GM19468 (cell line): ENCODE measurements at regions not wholly inside any gene's neighbourhood (a gene's known extent, or its start where the extent isn't known, plus 50 kb on each side); places are given as distances from the start of the nearest gene placed in this dataset.

Source experiments
- ATAC-seq: cut with Tn5 transposase; IDR thresholded peaks from one replicate; pipeline ENCODE4 v1.9.1; 2021; ENCODE audit warnings: mild to moderate bottlenecking, moderate library complexity, moderate number of reproducible peaks; ENCODE audit not compliant: unreplicated experiment; ENCODE audit errors: extremely low read depth

DNA sequence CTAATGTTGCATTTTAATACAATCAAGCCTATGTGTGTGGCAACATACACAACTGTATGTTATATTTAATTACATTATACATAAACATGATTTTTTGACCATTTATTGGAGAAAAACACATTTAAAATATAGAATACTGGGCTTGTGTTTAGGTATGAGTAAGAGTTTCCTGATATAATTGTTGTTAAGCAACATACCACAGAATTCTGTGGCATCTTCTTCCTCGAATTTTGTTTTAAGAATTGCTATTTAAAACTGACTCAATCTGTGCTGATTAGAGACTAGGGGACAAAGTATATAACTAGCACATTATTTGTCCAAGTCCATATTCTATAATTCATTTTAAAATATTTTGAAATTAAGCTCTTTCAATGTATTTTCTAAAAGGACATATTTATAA, 376.8 kb upstream of the THBS1 start:
- no peak for ATAC-seq

DNA sequence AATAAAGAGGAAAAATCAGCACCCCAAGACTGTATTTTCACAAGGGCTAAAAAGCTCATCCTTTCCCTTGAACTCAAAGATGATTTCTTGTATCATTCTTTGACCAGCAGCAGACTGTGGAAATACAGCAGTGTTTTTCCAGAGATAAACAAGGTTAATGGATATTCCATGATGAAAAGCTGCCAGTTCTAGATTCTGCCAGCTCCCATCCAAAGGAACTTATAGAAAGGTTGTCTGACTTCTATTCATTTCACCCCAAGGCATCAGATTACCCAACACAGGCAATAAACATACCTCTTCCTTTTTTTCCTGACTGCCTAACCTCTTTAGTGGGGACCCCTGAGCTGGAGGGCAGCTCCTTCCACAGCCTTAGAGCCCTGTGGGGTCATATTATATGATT, 375.8 kb upstream of the THBS1 start:
- no peak for ATAC-seq

DNA sequence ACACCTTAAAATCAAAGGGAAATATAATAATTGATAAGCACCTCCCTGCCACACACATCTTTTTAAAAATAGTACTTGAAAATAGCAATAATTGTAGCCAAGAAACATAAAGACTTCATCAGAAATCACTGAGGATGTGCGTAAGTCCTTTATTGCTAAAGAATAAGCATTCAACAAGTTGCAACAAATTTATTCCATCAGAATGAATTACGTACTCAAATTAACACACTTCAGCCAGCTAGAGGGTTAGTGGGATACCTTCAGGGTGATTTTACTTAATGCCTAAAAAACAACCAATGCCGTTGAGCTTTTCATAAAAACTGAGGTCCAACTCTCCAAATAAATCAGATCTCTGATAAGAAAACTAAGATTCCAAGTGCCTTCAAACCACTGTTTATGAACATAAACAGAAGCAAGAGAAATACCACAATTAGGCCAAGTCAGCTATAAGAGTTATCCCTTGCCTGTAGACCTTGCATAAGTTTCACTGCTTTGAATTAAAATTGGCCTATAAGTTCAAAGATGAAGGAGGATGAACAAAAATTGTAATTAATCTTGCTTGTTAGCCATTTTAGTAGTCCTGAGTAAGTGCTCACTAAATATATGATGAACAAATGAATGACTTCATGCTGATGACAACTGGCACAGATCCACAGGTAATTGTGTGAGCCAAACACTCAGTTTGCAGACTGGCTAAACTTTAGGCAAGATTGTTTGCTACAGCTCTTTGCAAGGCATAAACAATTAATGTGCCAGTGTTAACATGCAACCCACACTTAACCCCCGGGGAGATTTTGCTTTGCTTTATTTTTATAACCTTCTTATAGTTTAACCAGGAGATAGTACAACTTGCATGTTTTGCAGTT, 375.1 kb upstream of the THBS1 start:
- ATAC-seq, result no peak

DNA sequence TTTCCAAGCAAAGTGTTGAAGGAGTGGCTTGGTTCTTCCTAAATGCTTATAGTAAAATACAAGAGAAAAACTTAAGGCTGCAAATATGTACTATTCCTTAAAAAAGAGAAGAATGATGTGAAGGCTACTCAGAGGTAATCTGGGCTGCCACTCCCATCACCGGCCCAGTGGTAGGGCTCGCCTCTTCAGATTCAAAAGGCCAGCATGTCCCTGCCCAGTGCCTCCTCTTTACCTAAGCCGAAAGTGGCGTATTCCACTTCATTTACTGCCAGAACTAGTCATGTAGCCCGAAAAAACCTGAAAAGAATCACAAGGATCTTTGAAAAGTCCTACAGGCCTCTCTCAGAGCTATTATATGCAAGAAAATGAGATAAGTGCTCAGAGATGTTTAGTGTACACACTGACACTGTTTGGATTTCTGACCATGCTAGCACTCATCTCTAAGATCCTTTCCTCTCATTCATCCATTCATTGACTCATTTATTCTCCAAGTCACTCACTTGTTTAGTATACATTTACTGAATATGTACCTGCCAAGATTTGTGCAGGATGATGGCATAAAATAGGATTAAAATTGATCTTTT, 373.3 kb upstream of the THBS1 start:
- no peak for ATAC-seq

DNA sequence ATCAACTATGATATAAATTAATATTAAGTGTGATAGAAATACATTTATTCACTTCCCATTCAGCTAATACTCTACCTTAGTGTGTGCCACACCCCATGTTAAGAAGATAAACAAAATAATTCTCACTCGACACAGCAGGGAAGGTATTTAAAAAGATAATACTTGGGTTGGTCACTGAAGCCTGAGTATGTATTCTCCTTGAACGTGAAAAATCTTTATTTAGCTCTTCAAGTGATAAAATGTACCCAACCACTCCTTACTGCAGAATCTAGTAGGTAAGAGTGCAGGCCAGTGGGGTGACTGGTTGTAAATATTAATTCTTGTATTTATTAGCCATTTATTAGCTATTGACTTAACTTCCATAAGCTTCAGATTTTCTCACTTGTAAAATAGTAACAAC, 372.7 kb upstream of the THBS1 start:
- no peak for ATAC-seq

DNA sequence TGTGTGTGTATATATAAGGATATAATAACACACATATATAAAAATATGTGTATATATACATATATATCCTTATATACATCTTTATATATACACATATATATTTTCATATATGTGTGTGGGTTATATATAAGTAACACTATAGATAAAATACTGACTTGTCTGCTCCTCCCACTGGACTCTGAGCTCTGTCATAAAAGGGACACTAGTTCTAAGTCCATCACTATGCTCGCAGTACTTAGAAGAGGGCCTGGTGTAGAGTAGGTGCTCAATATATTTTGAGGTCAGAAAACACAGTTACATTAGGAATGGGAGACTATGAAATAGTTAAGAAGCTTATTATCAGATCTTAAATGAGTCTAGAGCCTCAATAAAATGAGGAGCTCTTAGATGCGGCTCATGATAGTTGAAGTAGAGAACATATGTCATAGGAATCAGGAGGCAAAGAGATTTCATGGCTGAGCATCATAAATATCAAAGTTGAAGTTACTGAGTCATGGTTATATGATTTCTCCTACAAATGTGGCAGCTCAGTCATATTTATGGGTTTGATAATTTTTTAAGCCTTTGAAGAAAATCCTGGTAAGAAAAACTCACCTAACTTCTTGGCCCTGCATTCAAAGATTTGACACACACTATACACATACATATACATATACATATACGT, 371.2 kb upstream of the THBS1 start:
- no peak for ATAC-seq

DNA sequence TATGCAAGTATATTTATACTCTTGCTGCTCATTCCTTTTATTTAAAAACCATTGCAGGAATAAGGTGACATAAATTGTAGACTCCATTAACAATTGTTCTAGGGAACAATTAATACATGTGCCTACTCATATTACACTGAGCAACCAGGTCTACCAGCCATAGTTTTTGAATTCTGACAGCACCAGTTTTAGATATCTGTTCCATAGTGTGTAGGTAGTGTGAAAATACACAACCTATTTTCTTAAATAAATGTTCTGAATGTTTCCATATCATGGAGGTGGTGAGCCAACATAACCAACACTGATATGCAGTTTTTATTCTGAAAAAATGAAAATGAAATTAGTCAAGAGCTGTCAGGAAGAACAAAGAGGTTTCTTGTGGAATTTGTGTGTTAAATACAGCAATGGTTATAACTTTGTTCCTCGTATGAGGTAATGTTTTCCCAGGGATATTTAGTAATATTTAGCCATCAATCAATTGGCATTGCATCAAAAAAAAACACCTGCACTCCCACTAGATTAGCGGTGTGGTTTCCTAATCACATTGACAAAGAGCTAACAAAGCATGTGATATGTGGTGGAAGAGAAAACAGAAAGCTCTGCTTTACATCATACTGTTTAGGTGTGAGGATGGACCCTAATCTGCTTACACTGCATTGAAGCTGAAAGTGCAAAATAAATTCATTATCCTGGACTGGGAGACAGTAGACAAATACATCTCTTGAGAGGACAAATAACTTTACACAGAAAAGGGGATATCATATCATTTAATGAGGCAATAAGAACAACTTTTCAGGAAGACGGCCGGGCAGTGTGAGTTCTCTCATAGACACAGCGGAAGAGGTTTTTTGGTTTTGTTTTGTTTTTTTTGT, 369.5 kb upstream of the THBS1 start:
- ATAC-seq, result no peak

DNA sequence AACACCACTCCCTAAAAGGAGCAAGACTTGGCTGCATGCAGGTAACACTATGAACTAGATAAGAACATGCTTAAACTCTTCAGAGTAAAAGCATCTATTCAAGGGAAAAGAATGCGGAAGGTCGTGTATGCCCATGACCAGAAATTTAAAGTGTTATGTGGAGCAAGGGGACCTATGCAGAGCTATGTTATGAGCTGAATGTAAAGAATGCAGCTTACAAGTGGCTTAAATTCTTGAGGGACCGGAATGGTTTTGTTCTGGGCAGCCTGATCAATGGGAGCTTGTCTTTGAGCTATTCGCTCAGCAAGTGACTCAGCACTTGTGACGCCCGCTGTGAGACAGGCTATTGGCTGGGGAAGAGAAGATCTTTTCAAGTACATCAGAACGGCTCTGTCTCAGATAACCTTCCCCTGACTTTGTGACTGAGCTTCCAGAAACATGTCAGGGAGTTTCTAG, 367.5 kb upstream of the THBS1 start:
- ATAC-seq, result no peak

DNA sequence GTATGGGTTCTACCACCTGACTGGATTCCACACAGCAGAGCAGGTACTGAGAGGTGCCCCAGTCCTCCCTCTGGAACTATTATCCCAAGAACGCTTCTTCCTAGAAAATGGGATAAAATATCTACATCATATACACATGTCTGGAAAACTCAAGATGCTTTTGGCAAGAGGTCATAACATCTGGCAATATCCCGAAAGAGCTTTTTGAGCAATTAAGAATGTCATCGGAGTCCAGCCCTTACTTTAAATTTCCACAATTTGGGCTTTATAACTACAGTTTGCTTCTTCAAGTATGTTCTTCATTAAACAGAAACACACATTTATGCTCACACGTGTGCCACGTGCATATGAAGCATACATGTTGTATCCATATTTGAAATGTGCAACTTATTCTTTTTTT, 365.9 kb upstream of the THBS1 start:
- no peak for ATAC-seq

DNA sequence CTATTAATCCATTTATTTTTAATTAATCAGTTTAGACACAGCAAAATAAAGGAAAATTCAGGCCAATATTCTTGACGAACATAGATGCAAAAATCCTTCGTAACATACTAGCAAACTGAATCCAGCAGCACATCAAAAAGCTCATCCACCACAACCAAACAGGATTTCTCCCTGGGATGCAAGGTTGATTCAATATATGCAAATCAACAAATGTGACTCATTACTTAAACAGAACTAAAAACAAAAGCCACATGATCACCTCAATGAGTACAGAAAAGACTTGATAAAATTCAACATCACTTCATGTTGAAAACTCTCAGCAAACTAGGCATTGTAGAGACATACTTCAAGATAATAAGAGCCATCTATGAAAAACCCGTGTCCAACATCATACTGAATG, 364.1 kb upstream of the THBS1 start:
- no peak for ATAC-seq

DNA sequence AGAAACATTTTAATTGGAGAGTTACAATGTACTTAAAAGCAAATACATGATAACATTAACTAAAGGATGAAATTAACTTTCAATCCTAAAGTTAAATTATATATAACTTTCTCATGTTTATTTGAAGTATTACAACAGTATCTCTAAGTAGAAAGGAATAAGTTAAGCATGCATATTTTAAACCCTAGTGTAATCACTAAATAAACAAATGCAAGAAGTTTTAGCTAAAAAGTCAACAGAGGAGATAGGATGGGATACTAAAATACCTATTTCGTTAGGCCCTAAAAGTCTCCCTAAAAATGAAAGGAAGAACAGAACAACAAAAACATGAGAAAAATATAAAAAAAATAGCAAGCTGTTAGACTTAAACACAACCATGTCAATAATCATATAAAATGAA, 361.3 kb upstream of the THBS1 start:
- no peak for ATAC-seq

DNA sequence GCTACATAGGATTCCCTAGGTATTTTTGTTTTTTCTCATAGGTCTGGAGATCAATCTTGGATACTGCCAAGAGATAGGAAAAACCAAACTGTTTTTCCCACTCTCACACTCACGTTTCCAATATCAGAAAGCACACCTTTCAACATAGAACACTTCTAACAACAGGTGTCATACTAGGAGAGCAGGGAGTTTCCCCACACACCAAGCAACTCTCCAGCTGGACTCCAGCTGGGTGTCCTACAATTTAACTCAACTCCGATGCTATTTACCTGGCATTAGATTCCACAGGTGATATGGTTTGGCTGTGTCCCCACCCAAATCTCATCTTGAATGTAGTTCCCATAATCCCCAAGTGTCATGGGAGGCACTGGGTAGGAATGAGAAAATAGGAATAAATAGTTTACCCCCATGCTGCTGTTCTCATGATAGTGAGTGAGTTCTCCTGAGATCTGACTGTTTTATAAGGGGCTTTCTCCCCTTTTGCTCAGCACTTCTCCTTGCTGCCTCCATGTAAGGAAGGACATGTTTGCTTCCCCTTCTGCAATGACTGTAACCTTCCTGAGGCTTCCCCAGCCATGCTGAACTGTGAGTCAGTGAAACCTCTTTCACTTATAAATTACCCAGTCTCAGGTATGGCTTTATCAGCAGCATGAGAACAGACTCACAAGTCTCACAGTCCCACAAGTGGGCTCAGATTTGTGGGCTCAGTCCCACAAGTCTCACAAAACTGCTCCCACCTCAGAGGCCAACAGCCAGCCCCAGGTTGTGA, 354.5 kb upstream of the THBS1 start:
- ATAC-seq, result no peak

DNA sequence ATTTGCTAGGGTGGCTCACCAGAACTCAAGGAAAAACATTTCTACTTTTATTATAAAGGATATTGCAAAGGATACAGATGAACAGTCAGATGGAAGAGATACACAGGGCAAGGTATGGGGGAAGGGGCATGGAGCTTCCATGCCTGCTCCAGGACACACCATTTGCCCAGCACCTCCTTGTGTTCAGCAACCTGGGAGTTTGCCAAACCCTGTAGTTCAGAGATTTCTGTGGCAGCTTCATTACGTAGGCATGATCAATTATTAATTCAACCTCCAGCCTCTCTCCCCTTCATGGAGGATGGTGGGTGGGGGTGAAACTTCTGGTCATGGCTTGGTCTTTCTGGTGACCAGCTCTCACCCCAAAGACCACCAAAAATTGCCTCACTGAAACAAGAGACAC, 353.9 kb upstream of the THBS1 start:
- ATAC-seq, result no peak

DNA sequence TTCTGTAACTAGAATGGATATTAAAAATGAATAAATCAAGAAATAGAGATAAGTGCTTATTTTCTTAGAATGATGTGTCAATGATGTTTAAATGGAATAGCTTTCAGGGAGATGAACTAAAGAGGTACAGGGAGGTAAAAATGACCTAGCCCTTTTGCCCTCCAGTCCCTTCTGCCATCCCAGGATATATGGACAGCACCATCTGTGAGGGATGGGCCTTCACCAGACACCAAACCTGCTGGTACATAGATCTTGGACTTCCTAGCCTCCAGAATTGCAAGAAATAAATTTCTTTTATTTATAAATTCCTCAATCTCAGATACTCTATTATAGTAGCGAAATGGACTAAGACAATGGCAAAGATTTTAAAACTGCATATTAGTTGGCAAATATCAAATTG, 352.0 kb upstream of the THBS1 start:
- ATAC-seq, result no peak

DNA sequence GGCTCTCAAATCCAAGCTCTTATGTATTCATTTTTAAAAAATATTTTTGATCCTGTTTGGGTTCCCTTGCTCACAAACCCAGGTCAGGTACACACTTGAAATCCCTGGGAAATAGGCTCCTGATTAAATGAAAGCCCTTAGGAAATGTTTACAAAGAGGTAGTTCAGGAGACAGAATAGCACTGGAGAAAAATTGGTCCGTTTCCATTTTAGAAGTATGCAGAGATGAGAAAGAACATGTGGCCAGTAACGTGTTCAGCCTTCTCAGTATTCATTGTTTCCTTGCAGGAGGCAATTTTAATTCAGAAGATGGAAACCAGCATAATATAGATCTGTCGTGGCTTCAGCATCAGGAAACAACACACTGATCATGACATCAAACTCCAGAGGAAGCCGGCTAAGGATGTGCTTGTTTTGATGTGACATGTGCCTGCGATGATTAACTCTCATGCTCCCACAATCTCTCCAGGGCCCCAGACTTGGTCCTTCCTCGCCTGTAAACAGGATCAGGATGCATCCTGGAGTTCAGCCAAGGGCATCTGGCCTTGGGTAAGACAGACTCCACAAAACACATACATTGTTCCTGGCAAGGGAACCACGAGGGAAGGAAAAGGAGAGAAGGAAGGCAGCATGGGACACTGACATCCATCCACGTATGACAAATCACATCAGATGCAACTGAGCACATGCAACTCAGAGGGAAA, 350.5 kb upstream of the THBS1 start:
- no peak for ATAC-seq

DNA sequence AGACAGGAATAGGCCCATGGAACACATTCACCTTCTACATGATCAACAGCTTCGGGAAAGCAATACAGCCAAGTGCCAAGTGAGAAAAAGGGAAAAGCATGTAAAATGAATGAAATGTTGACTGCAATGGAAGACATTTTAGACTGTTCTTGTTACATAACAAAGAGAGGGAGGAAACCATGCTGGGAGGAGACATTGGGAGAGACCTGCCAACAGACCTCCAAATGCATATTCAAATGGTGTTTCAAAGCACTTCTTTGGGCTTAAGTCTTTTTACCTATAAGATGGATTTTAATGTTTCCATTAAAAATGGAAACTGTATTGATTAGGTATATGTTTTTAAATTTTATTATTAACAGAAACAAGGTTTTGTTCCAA, 350.0 kb upstream of the THBS1 start:
- no peak for ATAC-seq

DNA sequence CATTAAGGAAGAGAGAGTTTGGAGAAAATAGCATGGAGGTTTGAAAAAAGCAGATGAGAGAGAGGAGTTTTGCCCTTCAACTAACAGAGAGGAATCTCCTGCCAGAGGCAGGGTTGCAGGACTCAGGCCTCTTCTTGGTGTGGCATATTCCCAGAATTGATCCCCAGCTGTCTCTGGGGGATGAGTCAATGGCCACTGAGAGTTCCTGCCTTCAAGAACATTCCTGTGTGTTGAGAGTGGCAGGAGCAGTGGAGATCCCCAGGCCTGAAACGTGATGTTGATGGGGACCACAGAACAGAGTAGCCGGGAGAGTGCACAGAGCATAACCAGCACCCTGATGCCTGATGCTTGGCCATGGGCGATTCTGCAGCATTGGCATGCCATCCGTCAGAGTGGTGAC, 348.4 kb upstream of the THBS1 start:
- no peak for ATAC-seq

DNA sequence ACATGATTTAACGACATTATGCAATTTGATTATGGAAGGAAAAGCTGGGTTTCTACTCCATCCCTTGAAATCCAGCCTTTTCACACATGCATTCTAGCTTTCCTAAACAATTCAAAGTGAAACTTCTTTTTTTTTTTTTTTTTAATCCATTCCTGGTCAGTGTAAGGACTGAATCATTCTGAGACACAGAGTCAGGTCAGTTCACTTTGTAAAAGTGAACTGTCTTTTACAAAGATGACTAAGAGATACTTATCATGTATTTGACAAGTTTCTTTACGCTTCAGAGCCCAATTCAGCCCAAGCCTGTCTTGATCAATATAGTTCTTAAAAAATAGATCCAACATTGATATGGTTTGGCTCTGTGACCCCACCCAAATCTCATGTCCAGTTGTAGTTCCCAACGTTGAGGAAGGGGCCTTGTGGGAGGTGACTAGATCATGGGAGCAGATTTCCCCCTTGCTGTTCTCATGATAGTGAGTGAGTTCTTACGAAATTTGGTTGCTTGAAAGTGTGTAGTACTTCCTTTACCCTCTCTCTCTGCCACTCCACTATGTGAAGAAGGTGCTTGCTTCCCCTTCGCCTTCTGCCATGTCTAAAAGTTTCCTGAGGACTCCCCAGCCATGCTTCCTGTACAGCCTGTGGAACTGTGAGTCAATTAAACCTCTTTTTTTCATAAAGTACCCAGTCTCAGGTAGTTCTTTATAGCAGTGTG, 345.6 kb upstream of the THBS1 start:
- no peak for ATAC-seq

DNA sequence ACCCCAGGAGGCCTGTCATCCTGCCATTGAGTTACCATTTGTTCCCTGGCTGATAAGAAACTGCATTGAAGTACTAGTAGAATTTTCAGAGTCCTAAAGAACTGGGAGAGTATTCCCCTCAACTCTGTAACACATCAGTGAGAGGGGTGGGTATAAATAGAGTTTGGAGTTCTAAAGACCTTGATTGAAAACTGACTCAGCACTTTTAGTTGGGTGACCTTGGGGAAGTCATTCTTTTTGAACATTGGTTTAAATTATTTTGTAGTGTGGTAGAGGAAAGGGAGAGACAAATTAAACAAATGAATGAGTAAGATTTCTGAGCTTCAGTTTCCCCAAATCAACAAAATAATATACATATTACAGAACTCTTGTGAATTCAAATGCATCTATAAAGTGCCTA, 344.5 kb upstream of the THBS1 start:
- ATAC-seq, result no peak
